ENCODE measurements at regions not wholly inside any gene's neighbourhood (a gene's known extent, or its start where the extent isn't known, plus 50 kb on each side); places are given as distances from the start of the nearest gene placed in this dataset.

DNA sequence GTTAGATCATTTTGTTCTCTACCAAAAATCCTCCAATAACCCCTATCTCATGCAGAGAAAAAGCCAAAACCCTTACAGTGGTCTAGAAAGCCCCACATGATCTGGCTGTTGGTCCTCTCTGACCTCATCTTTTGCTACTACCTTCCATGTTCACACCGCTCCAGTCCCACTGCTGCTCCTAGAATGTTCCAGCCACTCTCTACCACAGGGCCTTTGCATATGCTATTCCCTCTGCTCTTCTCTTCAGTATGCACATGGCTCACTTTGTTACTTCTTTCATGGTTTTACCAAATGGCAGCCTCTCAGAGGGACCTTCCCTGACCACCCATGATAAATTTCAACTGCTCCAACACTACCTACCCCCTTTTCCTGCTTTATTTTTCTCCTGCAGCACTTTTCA lies 193.5 kb upstream of the CCDC150 start:
- no peak for DNase-seq

DNA sequence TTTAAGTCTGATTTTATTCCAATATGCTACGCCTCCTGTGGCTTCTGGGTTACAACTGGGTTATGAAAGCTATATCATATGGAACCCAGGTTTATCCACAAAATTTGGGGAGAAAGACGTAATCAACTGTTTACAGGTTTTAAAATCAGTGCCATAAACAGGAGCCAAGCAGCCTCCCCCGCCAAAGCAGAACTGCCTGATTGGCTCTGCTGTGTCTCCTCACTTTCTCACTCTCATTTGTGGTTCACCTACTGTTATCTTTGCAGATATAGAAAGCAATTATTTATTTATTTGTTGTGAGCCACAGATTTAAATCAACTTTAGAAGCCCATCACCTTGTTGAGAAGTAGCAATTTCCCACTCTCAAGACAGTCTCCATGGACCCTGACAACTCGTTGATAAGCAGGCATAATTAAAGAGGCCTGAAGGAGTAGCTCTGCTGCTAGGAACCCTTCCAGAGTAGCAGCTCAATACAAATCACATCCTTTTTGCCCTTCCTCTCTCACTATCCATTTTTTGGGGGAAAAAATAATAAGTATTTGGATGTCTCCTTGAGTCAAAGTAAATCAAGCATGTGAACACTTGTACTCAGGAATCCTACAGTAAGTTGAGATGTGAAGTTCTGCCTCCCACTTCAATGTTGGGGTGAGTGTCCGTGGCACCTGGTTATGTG lies 191.0 kb upstream of the CCDC150 start:
- DNase-seq, result no peak

DNA sequence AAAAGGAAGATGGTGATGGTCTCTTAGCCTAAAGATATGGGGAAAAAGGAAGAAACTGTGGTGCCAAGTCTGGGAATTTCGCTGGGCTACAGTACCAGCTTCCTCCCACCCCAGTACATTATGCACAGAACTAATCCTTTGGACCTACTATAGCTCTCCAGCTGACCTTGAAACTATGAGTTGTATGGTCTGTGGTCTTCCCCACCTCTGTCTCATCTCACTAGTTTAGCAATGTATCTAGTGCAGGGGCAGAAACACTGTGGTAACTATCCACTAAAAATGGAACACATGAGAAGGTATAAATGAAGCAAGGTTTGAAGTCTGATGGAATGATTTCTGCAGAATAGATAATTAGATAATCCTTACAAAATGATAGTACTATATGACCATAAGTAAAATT lies 190.4 kb upstream of the CCDC150 start:
- no peak for DNase-seq

DNA sequence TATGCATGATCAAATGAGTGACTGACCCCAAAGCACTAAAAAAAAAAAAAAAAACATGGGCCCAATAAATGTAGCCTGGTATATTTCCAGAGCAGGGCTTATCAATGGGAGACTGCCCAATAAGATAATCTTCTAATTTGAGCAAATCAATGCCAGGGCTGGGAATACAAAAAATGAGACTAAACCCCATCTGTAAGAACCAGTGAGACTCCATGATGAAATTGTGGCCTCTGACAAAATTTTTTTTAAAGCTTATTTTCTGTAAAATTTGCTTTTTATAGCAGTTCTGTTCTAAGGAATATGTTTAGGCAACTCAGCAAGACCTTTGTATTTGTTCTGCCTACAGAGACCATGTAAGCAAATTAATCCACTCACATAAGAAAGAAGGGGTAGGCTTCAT lies 186.8 kb upstream of the CCDC150 start:
- no peak for DNase-seq

DNA sequence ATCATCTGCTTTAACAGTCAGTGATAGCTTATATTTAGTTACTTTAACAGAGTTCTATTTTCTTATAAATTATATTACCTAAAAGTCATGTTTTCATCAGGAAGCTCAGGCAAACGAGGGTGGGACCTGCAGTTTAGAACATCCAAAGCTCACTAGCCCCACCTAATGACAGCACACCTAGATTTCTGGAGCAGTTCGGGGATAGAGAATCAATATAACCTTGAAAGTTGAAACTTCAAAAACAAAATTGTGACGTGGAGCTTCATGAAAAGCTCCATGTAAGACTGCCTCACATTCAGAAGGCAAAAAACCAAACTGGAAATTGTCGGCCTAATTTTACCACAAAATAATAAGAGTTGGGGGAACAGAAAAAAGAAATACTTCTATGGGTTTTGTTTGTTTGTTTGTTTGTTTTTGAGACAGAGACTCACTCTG lies 185.9 kb upstream of the CCDC150 start:
- DNase-seq, result peak; percentile 64

DNA sequence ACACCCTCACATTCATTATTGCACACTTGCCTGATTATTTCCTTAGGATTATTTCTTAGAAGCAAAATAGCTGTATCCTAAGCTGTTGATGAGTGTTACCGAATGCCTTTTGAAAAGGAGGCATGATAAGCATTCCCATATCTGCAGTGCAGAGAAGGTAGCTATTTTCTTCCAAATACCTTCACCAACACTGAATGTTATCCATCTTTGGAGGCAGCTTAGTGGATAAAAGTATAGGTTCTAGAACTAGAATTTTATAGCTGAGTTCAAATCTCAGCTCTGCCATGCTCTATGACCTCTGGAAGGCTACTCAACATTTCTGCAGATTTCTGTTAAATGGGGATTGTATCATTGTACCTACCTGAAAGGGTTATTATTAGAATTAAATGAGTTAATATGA lies 185.0 kb upstream of the CCDC150 start:
- no peak for DNase-seq

DNA sequence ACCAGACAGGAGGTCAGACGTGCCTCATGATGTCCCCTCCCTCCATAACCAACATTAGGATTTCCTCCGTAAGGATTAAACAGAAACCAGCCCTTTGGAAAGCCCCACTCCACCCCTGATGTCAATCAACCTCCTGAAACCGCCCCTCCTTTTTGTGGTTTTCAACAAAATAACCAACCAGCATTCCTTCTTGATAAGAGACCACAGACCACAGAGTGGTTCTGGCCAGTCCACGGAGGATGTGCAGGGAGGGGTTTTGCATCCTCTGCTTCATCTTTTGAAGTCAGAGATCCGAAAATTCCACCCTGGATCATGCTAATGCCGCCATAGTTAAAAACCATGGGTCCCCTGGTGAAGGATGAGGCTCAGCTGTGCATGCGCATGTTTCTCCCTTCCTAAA lies 180.0 kb upstream of the CCDC150 start:
- DNase-seq, result no peak

DNA sequence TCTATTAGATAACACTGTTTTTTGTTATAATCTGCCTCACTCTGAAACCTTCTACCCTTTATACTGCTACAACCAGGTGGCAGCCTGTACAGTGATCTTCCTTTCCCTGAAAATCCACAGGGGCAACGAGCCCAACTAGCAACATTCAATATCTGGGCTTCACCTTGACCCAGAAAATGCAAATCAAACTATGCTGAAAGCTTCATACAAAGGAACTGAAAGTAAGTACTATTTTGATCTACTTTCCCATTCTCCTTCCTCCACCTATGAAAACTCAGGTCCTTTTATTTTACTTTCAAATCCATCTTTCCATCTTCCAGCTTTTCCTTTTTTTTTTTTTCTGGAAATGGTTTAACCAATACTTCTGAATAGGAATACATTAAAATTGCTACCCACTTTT lies 175.8 kb upstream of the CCDC150 start:
- DNase-seq, result no peak

DNA sequence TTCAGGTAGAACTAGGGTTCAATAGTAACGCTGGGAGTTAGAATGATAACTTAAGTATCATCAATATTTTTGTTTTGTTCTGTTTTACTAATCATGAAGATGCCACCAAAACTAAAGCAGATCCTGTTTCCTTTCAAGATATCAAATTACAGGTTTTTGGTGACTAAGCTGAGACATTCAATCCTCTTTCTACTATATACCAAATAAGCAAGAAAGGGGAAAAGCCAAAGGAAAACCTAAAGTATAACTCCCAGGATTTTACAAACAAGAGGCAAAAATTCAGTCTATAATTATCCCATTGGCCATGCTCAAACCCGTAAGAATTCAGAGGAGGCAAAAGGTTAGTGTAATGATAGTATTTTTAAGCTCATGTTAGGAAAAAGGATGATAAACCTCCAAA lies 175.2 kb upstream of the CCDC150 start:
- no peak for DNase-seq

DNA sequence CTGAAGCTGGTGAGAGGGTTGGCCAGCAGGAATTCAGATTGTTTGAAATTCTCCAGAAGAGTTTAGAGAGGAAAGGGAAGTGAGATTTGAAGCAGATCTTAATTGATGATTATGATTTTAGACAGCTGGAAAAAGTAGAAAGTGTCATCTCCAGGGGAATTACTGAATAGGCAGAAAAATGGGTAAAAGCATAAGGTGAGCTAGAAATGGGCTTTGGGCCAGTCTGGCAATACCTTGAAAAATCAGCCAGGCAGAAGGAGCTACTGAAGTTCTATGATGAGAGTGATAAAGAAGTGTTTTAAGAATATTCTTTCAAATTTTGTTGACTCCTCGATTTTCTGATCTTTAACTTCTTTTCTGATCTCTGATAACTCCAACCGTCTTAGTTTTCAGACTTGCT lies 172.9 kb upstream of the CCDC150 start:
- DNase-seq, result no peak

DNA sequence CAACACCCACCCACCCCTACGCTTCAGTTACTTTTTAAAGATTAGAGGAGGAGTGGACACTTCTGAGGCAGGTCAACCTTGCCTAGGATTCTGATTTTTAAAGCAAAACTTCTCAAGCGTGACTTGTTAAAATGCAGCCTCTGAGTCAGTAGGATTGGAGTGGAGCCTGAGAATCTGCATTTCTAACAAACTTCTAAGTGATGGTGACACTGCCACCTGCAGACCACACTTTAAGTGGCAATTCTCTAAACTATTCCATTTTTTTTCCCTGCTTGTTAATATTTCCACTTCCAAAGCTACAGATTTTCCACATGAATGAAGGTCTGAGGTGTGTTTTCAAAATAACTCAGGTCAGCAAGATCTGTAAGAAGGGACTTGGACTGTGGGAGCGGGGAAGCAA lies 171.1 kb upstream of the CCDC150 start:
- no peak for DNase-seq

DNA sequence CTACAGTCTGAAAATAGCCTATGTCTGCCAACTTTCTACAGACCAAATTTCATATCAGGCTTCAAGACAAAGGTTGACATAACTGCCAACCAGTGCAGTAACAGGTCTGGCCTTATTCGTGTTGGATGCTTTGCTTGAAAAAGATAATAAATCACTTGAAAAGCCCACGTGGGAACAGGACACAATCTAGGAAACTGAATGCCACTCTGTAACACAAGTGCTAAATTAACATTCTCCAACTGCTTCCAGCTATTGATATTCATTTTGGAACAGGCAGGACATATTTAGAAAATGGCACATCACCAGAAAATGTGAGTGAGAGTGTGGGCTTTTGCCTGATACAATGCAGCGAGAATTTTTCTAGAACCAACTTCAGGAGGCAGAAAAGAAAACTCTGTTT lies 165.9 kb upstream of the CCDC150 start:
- no peak for DNase-seq

DNA sequence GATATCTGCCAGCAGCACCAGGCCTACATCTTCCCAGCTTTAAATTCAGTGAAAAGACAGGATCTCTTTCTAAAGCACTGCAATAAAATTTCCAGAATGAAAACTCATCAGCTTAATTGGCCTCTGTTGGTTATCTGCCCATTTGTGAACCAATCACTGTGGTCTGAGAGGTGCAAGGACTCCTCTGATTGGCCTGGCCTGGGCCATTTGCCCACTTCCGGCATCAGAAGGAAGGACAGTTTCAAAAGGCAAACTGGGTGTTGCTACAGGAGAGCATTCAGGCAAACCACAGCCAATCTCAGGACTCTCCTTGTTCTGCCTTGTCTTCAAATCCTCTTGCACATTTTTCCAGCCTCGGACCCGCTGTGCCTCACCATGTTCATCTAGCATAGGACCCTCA lies 163.9 kb upstream of the CCDC150 start:
- DNase-seq, result no peak

DNA sequence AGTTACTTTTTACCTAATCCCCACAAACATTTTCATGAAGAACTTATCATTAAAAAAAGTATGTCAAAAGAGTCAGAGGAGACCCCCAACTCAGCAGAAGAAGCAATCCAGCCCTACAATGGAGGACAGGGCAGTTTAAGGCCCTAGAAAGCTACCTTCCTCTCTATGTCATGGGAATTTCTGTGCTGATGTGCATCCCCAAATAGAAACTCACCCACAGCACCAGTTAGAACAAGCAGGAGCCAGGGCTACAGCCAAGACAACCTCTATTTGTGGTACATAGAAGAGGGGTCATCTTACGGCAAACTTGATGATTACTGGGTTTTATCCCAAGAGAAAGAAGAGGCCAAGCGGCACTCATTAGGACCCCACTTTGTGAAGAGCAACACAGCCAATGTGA lies 160.9 kb upstream of the CCDC150 start:
- no peak for DNase-seq

DNA sequence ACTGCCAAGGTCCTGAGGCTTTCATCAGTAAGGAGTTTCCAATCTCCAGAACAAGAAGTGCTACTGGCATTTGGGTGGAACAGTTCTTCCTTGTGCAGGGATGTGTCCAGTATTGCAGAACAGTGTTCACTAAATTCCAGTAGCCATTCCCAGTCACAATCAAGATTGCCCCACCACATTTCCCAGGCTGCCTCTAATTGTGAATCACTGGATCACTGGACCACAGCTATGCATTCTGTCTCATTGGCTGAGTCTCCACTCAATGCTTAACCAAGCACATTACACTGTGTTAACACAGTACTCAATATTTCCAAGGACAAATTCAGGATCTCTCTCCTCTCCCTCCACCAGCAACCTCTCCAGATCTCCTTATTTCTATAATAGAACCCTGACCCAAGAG lies 160.2 kb upstream of the CCDC150 start:
- DNase-seq, result no peak

DNA sequence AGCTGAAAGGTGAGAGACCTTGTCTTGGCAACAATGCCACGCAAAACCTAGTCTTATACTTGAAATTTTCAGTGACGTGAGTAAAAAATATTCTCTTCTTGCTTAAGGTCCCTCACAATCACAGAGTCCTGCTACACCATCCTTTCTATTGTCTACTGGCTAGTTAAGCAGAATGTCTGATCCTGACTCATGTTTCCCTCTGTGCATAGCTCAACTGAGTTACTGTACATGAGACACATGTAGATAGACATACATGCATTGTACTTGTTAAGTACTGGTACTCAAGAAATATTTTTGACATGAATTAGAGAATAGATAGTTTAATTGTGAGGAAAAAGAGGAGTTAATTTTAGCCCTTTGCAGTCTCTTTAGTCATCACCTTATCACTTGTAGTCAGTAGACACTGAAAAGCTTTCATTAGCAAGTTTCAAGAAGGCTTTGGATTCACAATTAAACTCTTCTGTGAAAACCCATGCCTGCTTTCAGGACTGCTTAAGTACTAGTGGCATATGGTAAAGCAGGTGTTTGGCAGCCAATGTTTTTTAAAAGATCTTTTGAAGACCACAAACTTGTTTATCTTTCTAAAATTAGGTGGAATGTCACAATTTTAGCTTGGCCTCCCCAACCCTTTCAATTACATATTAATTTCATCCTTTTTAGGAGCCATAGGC lies 158.7 kb upstream of the CCDC150 start:
- no peak for DNase-seq

DNA sequence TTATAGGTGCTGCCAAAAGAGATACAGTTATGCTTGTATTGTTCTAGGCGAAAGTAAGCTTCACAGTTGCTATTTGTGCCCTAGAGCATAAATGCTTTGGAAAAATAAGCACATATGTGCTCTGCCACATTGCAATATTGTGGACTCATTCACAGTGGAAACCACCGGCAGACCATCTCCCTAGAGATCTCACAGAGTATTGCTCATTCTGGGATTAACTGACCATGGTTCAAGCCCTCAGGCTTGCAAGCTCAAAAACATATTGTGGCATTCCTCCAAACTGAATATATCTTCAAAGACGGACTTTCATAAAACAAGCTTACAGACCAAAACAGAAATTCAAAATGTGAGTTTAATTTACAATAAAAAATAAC lies 158.2 kb upstream of the CCDC150 start:
- no peak for DNase-seq

DNA sequence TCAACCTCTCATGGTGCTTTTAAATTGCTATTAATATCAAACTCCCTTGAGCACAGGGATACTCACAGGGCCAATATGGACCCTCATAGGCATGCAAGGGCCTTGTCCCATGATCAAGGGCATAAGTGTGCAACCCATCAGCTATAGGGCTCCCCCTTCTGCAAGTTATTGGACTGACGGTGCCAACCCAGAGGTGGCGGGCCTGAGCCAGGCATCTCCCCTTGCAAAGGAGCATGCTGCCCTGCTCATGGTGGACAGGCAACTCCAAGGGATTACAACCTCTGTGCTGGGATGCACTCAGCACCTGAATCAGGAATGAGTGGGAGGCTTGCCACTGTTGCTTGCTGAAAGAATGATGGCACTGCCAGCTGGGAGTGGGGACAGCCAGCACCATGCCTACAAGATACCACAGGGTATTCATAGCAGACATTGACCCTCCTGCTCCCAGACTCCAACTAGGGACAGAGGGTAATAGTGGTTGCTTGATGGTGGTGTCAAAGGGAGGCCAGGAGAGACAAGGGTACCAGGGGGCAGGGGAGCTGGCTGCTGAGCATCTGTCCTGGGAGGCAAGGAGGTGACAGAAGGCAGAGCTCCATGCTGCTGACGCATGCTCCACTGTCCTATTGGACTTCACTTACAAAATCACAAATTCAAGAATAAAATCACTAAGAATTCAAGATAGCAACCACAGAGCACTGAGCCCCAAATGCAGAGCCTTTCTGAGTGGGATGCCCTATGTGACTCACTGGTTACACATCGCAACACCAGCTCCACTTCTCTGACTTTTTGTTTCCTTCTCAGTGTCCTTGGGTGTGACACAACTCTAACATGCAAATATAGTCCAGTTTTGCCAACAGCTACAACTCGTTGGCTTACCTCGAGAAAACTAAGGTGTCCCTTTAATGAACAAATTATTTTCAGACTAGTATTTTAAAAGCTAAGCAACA lies 157.1 kb upstream of the CCDC150 start:
- DNase-seq, result no peak

DNA sequence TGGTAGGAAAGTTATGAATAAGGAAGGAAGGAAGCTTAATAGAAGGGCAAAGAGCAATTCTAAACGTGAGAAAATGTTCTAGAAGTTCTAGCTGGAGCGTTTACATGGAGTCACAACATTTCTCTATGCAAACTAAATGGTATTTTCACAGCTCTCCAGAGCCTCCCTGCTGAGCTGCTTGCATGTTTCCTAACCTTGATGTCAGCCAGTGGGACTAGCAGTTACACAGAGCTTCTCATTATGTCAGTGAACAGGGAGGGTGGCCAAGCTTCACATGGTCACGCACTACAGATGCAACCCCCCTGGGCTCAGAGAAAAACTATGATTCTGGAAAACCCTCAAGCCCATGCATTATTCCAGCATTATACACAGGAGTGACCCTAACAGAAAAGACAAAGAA lies 153.4 kb upstream of the CCDC150 start:
- no peak for DNase-seq

DNA sequence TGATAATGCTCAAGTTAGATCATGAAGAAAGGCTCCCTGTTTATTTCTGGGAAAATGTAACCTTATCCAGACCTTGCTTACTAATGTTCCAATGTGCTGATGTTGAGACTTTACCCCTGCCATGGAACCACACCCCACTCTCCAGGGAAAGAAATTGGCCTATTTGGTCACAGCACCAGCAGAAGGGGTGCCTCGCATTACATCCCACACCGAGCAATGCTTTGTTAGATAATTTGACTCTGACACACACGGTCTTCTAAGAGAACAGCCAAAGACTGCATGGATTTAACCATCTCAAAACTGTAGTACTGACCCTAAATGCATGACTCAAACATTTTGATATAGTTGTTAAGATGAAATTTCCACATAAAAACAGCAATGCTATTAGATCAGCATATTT lies 152.1 kb upstream of the CCDC150 start:
- no peak for DNase-seq

DNA sequence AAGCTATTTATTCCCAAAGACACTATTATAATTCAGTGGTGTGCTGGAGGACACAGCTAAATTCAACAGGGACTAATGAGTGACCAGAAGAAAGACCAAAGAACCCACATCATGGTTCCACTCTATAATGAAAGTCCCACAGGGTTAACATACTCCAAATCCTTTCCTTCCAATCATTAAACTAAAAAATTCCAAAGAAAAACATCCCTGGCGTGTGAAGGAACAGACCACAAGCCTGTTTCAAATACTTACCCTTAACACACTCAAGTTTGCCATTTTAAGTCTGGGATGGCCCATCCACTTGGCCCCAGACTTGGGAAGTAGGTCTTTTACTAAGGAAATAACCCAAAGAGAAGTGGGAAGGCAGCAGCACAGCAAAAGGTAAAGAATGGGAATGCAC lies 150.1 kb upstream of the CCDC150 start:
- DNase-seq, result no peak

DNA sequence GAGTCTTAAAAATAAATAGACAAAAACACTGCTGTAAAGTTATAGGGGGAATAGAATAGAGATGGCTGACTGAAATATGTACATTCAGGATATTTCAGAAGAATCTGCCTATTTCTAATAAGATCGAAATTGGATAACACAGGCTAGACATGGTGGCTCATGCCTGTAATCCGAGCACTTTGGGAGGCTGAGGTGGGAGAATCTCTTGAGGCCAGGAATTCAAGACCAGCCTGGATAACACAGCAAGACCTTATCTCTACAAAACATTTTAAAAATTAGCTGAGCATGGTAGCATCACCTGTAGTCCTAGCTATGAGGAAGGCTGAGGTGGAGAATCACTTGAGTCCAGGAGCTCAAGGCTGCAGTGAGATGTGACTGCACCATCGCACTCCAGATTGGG lies 146.6 kb upstream of the CCDC150 start:
- DNase-seq, result no peak

DNA sequence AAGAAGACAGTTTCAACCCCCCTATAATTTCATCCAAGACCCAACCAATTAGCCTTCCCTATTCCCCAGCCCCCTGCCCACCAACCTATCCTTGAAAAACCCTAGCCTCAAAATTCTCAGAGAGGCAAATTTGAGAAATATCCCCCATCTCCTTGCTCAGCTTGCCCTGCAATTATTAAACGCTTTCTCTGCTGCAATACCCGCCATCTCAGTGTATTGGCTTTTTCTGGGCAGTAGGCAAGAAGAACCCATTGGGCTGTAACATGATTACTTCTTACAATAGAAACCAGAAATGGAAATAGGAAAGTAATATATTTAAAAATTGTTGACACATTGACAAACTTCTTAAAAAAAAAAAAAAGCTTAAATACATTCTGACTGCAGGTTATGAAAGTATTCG lies 140.6 kb upstream of the CCDC150 start:
- no peak for DNase-seq

DNA sequence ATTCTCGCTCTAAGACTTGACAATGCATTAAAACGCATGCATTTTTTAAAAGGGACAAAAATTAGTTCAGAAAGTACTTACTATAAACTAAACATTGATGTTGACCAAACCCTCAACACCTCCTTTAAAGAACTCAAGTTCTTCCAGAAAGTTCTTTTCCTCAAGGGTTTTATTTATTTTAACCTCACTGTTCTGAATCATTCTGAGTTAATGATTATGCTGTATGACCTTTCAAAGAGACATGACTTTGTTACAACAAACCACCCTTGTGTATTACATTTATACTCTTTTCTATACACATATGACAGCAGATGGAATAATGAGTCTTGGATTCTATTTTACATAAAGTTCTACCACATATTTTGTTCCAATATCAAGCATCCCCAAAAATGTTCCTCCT lies 139.8 kb upstream of the CCDC150 start:
- DNase-seq, result no peak

Data from NCI-H526 treated with DMSO at 0.1 percent for 48 hours (cell line).